ENCODE measurements at regions not wholly inside any gene's neighbourhood (a gene's known extent, or its start where the extent isn't known, plus 50 kb on each side); places are given as distances from the start of the nearest gene placed in this dataset.

DNA sequence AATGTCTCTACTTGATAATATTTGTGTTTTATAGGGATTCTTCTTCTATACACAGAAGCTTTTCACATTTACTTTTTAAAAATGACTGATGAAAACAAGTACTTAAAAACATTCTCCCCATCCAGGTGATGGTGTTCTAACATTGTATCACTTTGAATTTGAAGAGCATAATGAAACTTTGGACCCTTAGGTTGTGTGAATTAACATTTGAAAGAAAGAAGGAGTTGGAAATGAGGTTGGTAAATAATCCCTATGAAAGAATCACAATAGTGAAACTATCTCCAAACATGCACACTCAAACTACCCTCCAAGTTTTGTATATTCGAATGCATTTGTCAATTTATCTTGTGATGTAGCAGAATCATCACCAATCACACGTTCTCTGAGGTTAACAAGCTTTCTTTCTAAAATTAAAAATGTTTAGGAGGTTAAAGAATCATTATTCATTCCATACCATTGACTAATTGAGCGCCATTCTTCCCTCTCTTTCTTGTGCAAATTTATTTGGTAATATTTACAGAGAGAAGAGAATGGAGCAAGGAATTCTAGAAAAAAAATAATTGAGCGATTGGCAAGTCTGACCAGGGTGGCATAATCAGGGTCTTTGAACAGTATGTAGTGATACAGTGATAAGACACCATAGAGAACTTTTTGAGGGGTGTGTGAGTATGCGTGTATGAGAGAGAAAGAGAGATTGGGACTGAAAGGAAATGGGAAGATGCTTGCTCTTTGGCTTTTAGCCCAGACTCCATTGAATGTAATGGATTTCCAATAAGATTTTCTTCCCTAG lies 260.0 kb upstream of the NRXN1 start:
- ChIA-PET POLR2A (no interaction called here), CTCF (no interaction called here)
- H3K36me3 Mint-ChIP-seq (ENCODE audit: insufficient read depth, unreplicated experiment), result no peaks in the 10 kb centered on the region
- H3K27ac Mint-ChIP-seq (ENCODE audit: low read depth, unreplicated experiment), result no peak overlapping the region
- no peak for DNase-seq (ENCODE audit: unreplicated experiment)
- BruUV-seq (replicated peaks), result no TSS peak
- no peaks in the 10 kb centered on the region for H3K9me3 Mint-ChIP-seq (ENCODE audit: unreplicated experiment)
- intact Hi-C loops (cut with micrococcal nuclease), result no loop called here
- H3K4me1 Mint-ChIP-seq (ENCODE audit: insufficient read depth, unreplicated experiment), result no peaks in the 10 kb centered on the region
- TF ChIP-seq, protein P1, sequence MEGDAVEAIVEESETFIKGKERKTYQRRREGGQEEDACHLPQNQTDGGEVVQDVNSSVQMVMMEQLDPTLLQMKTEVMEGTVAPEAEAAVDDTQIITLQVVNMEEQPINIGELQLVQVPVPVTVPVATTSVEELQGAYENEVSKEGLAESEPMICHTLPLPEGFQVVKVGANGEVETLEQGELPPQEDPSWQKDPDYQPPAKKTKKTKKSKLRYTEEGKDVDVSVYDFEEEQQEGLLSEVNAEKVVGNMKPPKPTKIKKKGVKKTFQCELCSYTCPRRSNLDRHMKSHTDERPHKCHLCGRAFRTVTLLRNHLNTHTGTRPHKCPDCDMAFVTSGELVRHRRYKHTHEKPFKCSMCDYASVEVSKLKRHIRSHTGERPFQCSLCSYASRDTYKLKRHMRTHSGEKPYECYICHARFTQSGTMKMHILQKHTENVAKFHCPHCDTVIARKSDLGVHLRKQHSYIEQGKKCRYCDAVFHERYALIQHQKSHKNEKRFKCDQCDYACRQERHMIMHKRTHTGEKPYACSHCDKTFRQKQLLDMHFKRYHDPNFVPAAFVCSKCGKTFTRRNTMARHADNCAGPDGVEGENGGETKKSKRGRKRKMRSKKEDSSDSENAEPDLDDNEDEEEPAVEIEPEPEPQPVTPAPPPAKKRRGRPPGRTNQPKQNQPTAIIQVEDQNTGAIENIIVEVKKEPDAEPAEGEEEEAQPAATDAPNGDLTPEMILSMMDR (IDR thresholded peaks at IDR 0.05; ENCODE audit: unreplicated experiment), result no peak
- H3K4me3 Mint-ChIP-seq (ENCODE audit: unreplicated experiment), result no peak overlapping the region
- no peaks in the 10 kb centered on the region for H3K27me3 Mint-ChIP-seq (ENCODE audit: insufficient read depth, unreplicated experiment)

DNA sequence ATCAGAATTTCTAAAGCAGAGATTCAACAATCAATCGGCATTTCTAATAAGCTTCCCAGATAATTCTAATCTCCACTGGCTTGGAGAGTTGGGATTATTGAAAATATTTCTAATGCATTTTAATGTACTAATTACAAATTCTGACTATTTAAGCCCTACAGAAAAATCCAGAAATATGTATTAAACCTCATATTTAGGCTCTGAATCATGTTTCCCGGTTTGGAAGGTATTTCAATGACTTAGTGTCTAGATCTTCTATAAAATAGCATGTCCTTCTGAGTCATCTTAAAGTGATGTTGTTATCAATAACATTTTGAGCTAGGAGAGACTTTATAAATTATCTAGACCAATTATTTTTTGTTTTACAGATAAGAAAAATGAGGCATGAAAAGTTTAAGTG lies 258.8 kb upstream of the NRXN1 start:
- Mint-ChIP-seq H3K27me3 (ENCODE audit: insufficient read depth, unreplicated experiment) (no peaks in the 10 kb centered on the region), H3K27ac (ENCODE audit: low read depth, unreplicated experiment) (no peak overlapping the region)
- TF ChIP-seq, protein P1 (IDR thresholded peaks at IDR 0.05; ENCODE audit: unreplicated experiment), result no peak

GRCh38 chr2:51289045-51289444 lies 257.1 kb upstream of the NRXN1 start:
- H3K9me3 Mint-ChIP-seq (ENCODE audit: unreplicated experiment), result no peaks in the 10 kb centered on the region
- ChIA-PET CTCF (no interaction called here), POLR2A (no interaction called here)
- no peaks in the 10 kb centered on the region for H3K36me3 Mint-ChIP-seq (ENCODE audit: insufficient read depth, unreplicated experiment)
- TF ChIP-seq, protein P1 (IDR thresholded peaks at IDR 0.05; ENCODE audit: unreplicated experiment), result no peak
- H3K4me1 Mint-ChIP-seq (ENCODE audit: insufficient read depth, unreplicated experiment), result no peaks in the 10 kb centered on the region
- H3K4me3 Mint-ChIP-seq (ENCODE audit: unreplicated experiment), result no peak overlapping the region
- no peaks in the 10 kb centered on the region for H3K27me3 Mint-ChIP-seq (ENCODE audit: insufficient read depth, unreplicated experiment)
- intact Hi-C loops (cut with micrococcal nuclease), result no loop called here
- H3K27ac Mint-ChIP-seq (ENCODE audit: low read depth, unreplicated experiment), result no peak overlapping the region
- no TSS peak for BruUV-seq (replicated peaks)
- DNase-seq (ENCODE audit: unreplicated experiment), result no peak

More for the DNA sequence above, 258.8 kb upstream of the NRXN1 start:
- Mint-ChIP-seq H3K9me3 (ENCODE audit: unreplicated experiment) (no peaks in the 10 kb centered on the region), H3K4me3 (ENCODE audit: unreplicated experiment) (no peak overlapping the region), H3K4me1 (ENCODE audit: insufficient read depth, unreplicated experiment) (no peaks in the 10 kb centered on the region), H3K36me3 (ENCODE audit: insufficient read depth, unreplicated experiment) (no peaks in the 10 kb centered on the region)
- BruUV-seq (replicated peaks), result no TSS peak
- CTCF ChIA-PET, result no interaction called here
- POLR2A ChIA-PET, result no interaction called here
- intact Hi-C loops (cut with micrococcal nuclease), result no loop called here
- no peak for DNase-seq (ENCODE audit: unreplicated experiment)

GRCh38 chr2:51268191-51268590 lies 236.3 kb upstream of the NRXN1 start:
- no peaks in the 10 kb centered on the region for H3K36me3 Mint-ChIP-seq (ENCODE audit: insufficient read depth, unreplicated experiment)

More at GRCh38 chr2:51268191-51268590, 236.3 kb upstream of the NRXN1 start:
- Mint-ChIP-seq H3K9me3 (ENCODE audit: unreplicated experiment) (no peaks in the 10 kb centered on the region), H3K27me3 (ENCODE audit: insufficient read depth, unreplicated experiment) (no peaks in the 10 kb centered on the region), H3K4me3 (ENCODE audit: unreplicated experiment) (no peak overlapping the region), H3K27ac (ENCODE audit: low read depth, unreplicated experiment) (no peak overlapping the region), H3K4me1 (ENCODE audit: insufficient read depth, unreplicated experiment) (no peaks in the 10 kb centered on the region)
- DNase-seq (ENCODE audit: unreplicated experiment), result no peak
- BruUV-seq (replicated peaks), result no TSS peak
- ChIA-PET POLR2A (no interaction called here), CTCF (no interaction called here)
- intact Hi-C loops (cut with micrococcal nuclease), result no loop called here
- TF ChIP-seq, protein P1 (IDR thresholded peaks at IDR 0.05; ENCODE audit: unreplicated experiment), result no peak
